Heart left ventricle (tissue), 16 donors: ENCODE measurements at regions not wholly inside any gene's neighbourhood (a gene's known extent, or its start where the extent isn't known, plus 50 kb on each side); places are given as distances from the start of the nearest gene placed in this dataset.

ENCODE experiments used
- ATAC-seq, 4 donors: fragments of 200-7000 bp; cut with Tn5 transposase; one replicate each; pipeline ENCODE4 v1.9.1; 2020 to 2022; ENCODE audit warnings: moderate library complexity in 4 of 4, mild to moderate bottlenecking in 3 of 4, moderate number of reproducible peaks in 1 of 4
- DNase-seq, 5 donors: peaks; one replicate each; pipeline ENCODE4 v3.0.0-alpha.2; 2020
- H3K27ac ChIP-seq, 12 donors: fragments of 200-600 bp; sonication (generic) in 4 of 12; one replicate each; pipeline versions ENCODE4 v1.5.0 to v1.8.0; 2016 to 2022; ENCODE audit warnings: mild to moderate bottlenecking in 2 of 12
- H3K27me3 ChIP-seq, 9 donors: fragments of 200-600 bp; sonication (generic) in 2 of 9; one replicate each; pipeline versions ENCODE4 v1.5.1 to v1.8.0; 2016 to 2022; ENCODE audit warnings: mild to moderate bottlenecking in 3 of 9
- H3K36me3 ChIP-seq, 9 donors: fragments of 200-600 bp; sonication (generic) in 2 of 9; one replicate each; pipeline versions ENCODE4 v1.5.0 to v1.8.0; 2018 to 2022; ENCODE audit warnings: mild to moderate bottlenecking in 2 of 9
- H3K4me1 ChIP-seq, 12 donors: fragments of 200-600 bp; sonication (generic) in 4 of 12; one replicate each; pipeline versions ENCODE4 v1.5.0 to v1.8.0; 2016 to 2022; ENCODE audit warnings: mild to moderate bottlenecking in 3 of 12
- H3K4me3 ChIP-seq, 12 donors: fragments of 200-600 bp; sonication (generic) in 4 of 12; one replicate each; pipeline versions ENCODE4 v1.5.0 to v1.8.0; 2017 to 2022; ENCODE audit warnings: mild to moderate bottlenecking in 9 of 12, moderate library complexity in 4 of 12
- H3K9me3 ChIP-seq, 12 donors: fragments of 200-600 bp; sonication (generic) in 4 of 12; one replicate each; pipeline versions ENCODE4 v1.5.0 to v1.8.0; 2016 to 2022; ENCODE audit warnings: mild to moderate bottlenecking in 1 of 12
- POLR2A ChIP-seq, 2 donors: fragments of 450-650 bp; IDR thresholded peaks; one replicate each; pipeline ENCODE4 v1.6.1; 2017; ENCODE audit warnings: antibody characterized with exemption in 2 of 2, mild to moderate bottlenecking in 2 of 2, moderate library complexity in 2 of 2
- WGBS, 4 donors: extraction: QIAGEN DNeasy Blood & Tissue Kit in 2 of 4; methylation state at CpG; one replicate each; pipeline versions ENCODE4 v1.1.5 to v1.1.7; 2013 to 2018; 5-methylcytosine and 5-hydroxymethylcytosine counted together
- intact Hi-C, 10 donors: fragments of 100-400 bp; cut with DNase I; formaldehyde crosslinking; loops; one replicate each; pipeline versions ENCODE4 v1.11.1 to v1.14.2; 2022
- TF ChIP-seq, protein P1 (sequence below), 12 donors: fragments of 200-600 bp; sonication (generic) in 4 of 12; IDR thresholded peaks; one replicate each; pipeline versions ENCODE4 v1.5.0 to v1.8.0; 2018 to 2022; ENCODE audit warnings: antibody characterized with exemption in 12 of 12, mild to moderate bottlenecking in 5 of 12
- donor health status: ischemic (EF 13 %, LVEDD 7.1; RV severe dilation, severe dysfunction).
- donor health status: healthy with polysubstance abuse.
- donor health status: DM: no; HTN: yes; CAD: no.
- donor health status: DM: no; HTN: no; CAD: no.
- donor health status: ischemic (EF 25% LVEDD 6.9; RV normal size, moderate dysfunction).
- donor health status: ischemic (EF 25% LVEDD 5.7; RV mildly dilated, moderate dysfunction).
- donor health status: healthy.
- donor health status: DM: yes; HTN: yes; CAD: no.
- donor health status: ischemic (EF 35%, LVEDD 5.7; RV mildly dilated, moderate dysfunction).
- donor health status: nonischemic (EF 11% LVEDD 7.7; RV severe dilation, severe dysfunction).
- donor health status: DM: yes; HTN: yes; CAD: no.
- donor health status: PGD.
- donor health status: ischemic (EF 29% LVEDD 5.4; RV normal size, mild dysfunction).
- donor health status: nonischemic (EF 23%, LVEDD 6.1; RV moderate dilation, normal function).

DNA sequence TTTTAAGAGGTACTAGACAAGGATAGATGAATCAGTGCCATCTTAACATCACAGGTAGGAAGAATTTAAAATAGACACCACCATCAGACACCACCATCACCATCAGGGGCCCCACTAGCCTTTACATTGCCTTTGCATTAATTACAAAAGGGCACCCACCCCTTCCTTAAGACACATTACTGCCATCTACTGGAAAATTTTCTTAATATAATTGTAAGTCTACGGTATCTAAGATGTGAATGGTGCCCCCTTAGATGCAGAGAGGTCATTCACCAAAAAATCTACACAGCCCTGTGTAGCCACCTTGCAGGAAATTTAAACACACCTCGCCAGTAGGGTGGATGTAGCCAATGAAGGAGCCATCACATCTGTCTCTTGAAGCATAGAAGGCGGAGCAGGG, 184.1 kb downstream of the MID1IP1 start:
- H3K27ac ChIP-seq: no peak overlapping the region
- no peak overlapping the region for H3K4me3 ChIP-seq
- 62 to 72% (median 66%) methylated on average over 3 of the region's 3 CpGs for WGBS, 4 donors
- no peaks in the 10 kb centered on the region for H3K4me1 ChIP-seq
- no peak for DNase-seq
- no peak for ATAC-seq
- intact Hi-C loops: loop anchor here (2.0 to 10.0 kb wide), 8 partner anchors 159 to 221 kb away; partner anchors contain the start of gene MID1IP1 (in 8 of the 10)
- H3K36me3 ChIP-seq: no peaks in the 10 kb centered on the region
- no peak for TF ChIP-seq POLR2A (IDR thresholded peaks at IDR 0.05)
- TF ChIP-seq, protein P1, sequence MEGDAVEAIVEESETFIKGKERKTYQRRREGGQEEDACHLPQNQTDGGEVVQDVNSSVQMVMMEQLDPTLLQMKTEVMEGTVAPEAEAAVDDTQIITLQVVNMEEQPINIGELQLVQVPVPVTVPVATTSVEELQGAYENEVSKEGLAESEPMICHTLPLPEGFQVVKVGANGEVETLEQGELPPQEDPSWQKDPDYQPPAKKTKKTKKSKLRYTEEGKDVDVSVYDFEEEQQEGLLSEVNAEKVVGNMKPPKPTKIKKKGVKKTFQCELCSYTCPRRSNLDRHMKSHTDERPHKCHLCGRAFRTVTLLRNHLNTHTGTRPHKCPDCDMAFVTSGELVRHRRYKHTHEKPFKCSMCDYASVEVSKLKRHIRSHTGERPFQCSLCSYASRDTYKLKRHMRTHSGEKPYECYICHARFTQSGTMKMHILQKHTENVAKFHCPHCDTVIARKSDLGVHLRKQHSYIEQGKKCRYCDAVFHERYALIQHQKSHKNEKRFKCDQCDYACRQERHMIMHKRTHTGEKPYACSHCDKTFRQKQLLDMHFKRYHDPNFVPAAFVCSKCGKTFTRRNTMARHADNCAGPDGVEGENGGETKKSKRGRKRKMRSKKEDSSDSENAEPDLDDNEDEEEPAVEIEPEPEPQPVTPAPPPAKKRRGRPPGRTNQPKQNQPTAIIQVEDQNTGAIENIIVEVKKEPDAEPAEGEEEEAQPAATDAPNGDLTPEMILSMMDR (IDR thresholded peaks at IDR 0.05): peak in 8 of 12 donors; percentile 23 to 42 (median 28)
- no peaks in the 10 kb centered on the region for H3K27me3 ChIP-seq
- no peaks in the 10 kb centered on the region for H3K9me3 ChIP-seq

DNA sequence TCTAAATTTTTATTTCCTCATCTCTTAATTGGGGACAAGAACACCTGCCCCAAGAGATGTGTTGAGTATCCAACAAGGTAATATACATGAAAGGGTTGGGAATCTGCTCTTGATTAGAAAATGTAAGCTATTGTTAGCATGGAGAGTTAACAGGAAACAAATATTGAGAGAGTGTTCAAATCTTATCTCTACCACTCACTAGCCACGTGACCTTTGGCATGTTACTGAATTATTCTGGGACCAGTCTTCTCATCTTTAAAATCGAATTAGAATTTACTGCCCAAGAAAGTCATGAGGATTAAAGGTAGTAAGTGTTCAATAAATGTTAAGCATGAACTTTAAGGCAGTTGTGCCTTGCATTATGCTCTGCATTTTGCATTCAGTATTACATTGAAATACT, 184.7 kb downstream of the MID1IP1 start:
- intact Hi-C loops: loop anchor here (2.0 to 10.0 kb wide), 8 partner anchors 159 to 221 kb away; partner anchors contain the start of gene MID1IP1 (in 8 of the 10)
- ATAC-seq: no peak
- no peaks in the 10 kb centered on the region for H3K9me3 ChIP-seq
- no peak overlapping the region for H3K4me3 ChIP-seq
- WGBS, 4 donors: 6 to 22% (median 16%) methylated on average over 2 of the region's 2 CpGs
- H3K4me1 ChIP-seq: no peaks in the 10 kb centered on the region
- H3K27ac ChIP-seq: no peak overlapping the region
- DNase-seq: no peak
- no peaks in the 10 kb centered on the region for H3K36me3 ChIP-seq
- no peaks in the 10 kb centered on the region for H3K27me3 ChIP-seq
- TF ChIP-seq, protein P1 (IDR thresholded peaks at IDR 0.05): no peak

DNA sequence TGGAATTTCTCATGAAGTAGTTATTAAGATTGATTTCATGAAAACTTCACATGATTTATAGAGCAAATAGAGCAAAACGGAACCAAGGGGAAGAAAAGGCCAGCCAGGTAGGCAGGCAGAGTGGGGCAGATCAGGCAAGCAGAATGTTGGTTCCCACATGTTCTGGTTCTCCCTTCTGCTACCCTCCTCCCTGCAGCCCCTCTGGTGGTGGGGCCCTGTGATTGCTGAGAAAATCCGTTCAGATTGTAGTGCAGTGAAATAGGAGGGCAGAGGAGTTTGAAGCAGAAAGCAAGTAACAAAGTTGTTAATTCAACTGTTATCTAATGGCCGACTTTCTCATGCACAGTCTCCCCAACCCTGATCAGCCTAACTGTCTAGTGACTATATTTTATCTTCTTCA, 185.3 kb downstream of the MID1IP1 start:
- no peak for TF ChIP-seq POLR2A (IDR thresholded peaks at IDR 0.05)
- TF ChIP-seq, protein P1 (IDR thresholded peaks at IDR 0.05): no peak
- DNase-seq (no peak), ATAC-seq (no peak)
- Histone ChIP-seq H3K4me1 (no peaks in the 10 kb centered on the region), H3K27me3 (peaks cover 0 to 4% (median 0%) of the 10 kb centered on the region in 9 donors), H3K36me3 (no peaks in the 10 kb centered on the region), H3K9me3 (no peaks in the 10 kb centered on the region), H3K27ac (no peak overlapping the region), H3K4me3 (no peak overlapping the region)
- 58 to 84% (median 74%) methylated on average over 3 of the region's 3 CpGs for WGBS, 4 donors
- intact Hi-C loops: loop anchor here (5.0 to 10.0 kb wide), 7 partner anchors 158 to 222 kb away; partner anchors contain the start of gene MID1IP1 (in 8 of the 10)

DNA sequence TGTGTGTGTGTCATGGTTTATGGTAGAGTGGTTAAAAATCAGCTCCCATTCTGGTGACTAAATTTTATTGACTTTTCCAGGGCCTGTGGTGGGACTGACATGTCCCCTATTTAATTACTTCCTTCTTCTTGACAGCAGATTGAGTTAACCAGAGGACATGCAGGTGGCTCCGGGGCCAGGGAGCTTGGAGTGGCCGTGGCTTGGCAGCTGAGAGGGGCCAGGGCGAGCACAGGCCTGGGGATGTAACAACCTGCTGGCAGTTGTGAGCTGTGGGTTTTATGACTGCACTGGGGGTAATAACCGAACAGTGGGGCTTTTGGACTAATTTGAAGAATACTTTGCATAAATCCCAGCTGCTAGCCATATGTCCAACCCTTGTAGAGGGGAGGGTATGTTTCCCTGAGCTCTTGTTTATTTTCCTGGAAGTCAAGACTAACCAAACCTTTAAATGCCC, 186.0 kb downstream of the MID1IP1 start:
- intact Hi-C loops: loop anchor here (5.0 to 10.0 kb wide), 7 partner anchors 158 to 222 kb away; partner anchors contain the start of gene MID1IP1 (in 8 of the 10)
- Histone ChIP-seq H3K27me3 (peaks cover 0 to 4% (median 0%) of the 10 kb centered on the region in 9 donors), H3K36me3 (no peaks in the 10 kb centered on the region), H3K4me1 (no peaks in the 10 kb centered on the region), H3K27ac (no peak overlapping the region), H3K4me3 (no peak overlapping the region), H3K9me3 (no peaks in the 10 kb centered on the region)
- ATAC-seq: no peak
- TF ChIP-seq, protein P1 (IDR thresholded peaks at IDR 0.05): no peak
- no peak for TF ChIP-seq POLR2A (IDR thresholded peaks at IDR 0.05)
- 59 to 80% (median 72%) methylated on average over 4 of the region's 4 CpGs for WGBS, 4 donors
- no peak for DNase-seq
